ENCODE measurements at regions not wholly inside any gene's neighbourhood (a gene's known extent, or its start where the extent isn't known, plus 50 kb on each side); places are given as distances from the start of the nearest gene placed in this dataset.

- TF ChIP-seq, protein P1, sequence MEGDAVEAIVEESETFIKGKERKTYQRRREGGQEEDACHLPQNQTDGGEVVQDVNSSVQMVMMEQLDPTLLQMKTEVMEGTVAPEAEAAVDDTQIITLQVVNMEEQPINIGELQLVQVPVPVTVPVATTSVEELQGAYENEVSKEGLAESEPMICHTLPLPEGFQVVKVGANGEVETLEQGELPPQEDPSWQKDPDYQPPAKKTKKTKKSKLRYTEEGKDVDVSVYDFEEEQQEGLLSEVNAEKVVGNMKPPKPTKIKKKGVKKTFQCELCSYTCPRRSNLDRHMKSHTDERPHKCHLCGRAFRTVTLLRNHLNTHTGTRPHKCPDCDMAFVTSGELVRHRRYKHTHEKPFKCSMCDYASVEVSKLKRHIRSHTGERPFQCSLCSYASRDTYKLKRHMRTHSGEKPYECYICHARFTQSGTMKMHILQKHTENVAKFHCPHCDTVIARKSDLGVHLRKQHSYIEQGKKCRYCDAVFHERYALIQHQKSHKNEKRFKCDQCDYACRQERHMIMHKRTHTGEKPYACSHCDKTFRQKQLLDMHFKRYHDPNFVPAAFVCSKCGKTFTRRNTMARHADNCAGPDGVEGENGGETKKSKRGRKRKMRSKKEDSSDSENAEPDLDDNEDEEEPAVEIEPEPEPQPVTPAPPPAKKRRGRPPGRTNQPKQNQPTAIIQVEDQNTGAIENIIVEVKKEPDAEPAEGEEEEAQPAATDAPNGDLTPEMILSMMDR (IDR thresholded peaks at IDR 0.05; ENCODE audit: low read length, missing control alignments), result no peak
Observed at GRCh38 chrX:69037786-69038185, 127.5 kb downstream of the PJA1 start.

DNA sequence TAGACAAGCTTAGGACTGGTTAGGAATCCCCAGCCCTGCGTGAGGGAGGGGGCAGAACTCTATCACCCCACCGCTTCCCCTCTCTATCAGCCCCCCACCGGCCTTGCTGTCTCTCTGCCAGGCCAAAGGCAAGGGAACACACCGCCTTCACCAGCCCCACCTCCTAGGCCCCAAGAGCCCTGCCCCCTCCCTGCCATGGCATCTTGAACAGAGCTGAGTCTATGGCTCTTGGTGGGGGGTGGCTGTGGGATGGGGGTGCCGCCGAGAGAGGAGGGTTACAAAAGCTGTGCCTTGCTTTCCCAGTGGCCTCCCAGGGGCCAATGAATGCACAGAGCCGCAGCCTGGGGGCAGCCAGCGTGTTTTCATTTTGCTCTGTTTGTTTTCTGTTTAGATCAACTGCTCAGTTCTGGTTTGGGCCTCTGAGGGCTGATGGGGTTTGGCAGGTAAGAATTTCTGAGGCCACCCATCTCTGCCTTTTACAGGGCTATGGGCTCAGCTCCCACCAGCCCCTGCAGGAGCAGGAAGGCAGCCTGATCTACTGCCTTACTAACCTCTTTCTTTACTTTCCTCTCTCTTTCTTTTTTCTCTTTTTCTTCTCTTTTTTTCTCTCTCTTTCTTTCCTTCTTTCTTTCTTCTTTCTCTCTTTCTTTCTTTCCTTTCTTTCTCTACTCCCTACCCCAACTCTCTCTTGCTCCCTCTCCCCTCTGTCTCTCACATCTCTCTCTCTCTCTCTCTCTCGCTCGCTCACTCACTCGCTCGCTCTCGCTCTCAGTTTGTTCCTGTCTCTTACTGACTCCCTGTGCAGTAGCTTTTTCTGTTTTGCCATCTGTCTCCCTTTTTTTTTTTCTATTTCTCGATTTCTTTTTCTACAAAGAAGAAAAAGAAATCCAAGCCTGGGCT, 128.3 kb downstream of the PJA1 start:
- TF ChIP-seq, protein P1 (IDR thresholded peaks at IDR 0.05; ENCODE audit: low read length, missing control alignments), result no peak
- H3K4me3 ChIP-seq (replicated peaks; ENCODE audit: low read depth, low read length), result no peak overlapping the region
- DNase-seq (ENCODE audit: low read depth), result no peak

More at GRCh38 chrX:69037786-69038185, 127.5 kb downstream of the PJA1 start:
- H3K4me3 ChIP-seq (replicated peaks; ENCODE audit: low read depth, low read length), result no peak overlapping the region
- no peak for DNase-seq (ENCODE audit: low read depth)

DNA sequence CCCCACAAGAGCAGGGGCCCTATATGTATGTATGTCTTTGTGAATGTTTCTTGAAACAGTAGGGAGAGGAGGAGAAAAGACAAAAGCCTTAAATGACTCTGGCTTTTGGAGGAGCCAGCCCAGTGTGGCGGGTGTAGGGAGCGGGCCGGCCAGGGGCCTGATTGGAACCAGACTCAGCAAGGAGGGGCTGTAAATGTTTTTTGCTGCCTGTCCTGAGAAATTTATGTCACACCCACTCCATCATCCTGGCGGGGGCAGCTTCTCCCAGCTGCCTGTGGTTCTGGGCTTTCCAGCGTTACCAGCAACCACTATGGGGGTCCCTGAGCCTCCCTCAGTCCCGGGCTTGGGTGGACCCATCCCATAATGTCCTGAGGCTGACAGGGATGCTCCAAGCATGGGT, 130.8 kb downstream of the PJA1 start:
- TF ChIP-seq, protein P1 (IDR thresholded peaks at IDR 0.05; ENCODE audit: low read length, missing control alignments), result no peak
- no peak for DNase-seq (ENCODE audit: low read depth)
- no peak overlapping the region for H3K4me3 ChIP-seq (replicated peaks; ENCODE audit: low read depth, low read length)

GRCh38 chrX:69033936-69034335, 131.3 kb downstream of the PJA1 start:
- TF ChIP-seq, protein P1 (IDR thresholded peaks at IDR 0.05; ENCODE audit: low read length, missing control alignments), result no peak

DNA sequence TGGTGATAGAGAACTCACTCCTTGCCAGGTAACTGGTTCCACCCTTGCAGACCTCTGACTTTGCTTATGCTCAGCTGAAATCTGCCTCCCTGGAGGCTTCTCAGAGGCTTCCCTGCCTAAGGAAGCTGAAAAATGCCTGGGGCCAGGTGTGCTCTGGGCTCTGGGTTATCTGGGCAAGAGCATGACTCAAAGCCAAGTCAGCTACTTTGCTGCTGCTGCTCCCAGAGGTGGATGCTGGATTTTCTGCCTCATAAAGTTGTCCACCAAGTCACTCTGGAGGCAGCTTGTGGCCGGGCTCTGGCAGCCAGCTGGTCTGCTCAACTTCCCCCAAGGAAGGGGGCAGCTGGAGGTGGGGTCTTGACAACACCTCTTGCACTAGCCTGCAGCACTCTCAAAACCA, 132.7 kb downstream of the PJA1 start:
- no peak overlapping the region for H3K4me3 ChIP-seq (replicated peaks; ENCODE audit: low read depth, low read length)
- DNase-seq (ENCODE audit: low read depth), result no peak
- TF ChIP-seq, protein P1 (IDR thresholded peaks at IDR 0.05; ENCODE audit: low read length, missing control alignments), result no peak

More at GRCh38 chrX:69033936-69034335, 131.3 kb downstream of the PJA1 start:
- DNase-seq (ENCODE audit: low read depth), result no peak
- no peak overlapping the region for H3K4me3 ChIP-seq (replicated peaks; ENCODE audit: low read depth, low read length)

DNA sequence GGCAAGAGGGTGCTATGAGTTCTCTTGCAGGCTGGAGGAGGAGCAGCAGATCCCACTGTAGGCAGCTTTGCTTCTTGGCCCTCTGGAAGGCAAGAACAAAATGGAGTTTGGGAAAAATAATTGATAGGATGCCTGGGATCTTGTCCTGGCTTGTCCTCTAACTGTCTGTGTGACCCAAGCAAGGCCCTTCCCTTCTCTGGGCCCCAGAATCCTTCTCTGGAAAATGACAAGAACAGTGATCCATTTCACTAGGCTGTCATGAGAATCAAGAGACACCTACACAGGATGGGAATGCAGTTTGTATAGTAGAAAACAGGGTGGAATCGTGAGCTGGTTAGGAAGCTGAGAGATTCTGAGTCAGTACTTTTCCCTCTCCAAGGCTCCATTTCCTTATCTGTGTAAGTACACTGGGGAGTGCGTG, 133.3 kb downstream of the PJA1 start:
- DNase-seq (ENCODE audit: low read depth), result peak; percentile 42
- H3K4me3 ChIP-seq (replicated peaks; ENCODE audit: low read depth, low read length), result no peak overlapping the region
- TF ChIP-seq, protein P1 (IDR thresholded peaks at IDR 0.05; ENCODE audit: low read length, missing control alignments), result no peak

Measured in fibroblast of pulmonary artery (primary cell).